Heart right ventricle (tissue), 16 donors: ENCODE measurements at regions not wholly inside any gene's neighbourhood (a gene's known extent, or its start where the extent isn't known, plus 50 kb on each side); places are given as distances from the start of the nearest gene placed in this dataset.

ENCODE experiments used
- ATAC-seq, 8 donors: fragments of 200-7000 bp; cut with Tn5 transposase; one replicate each; pipeline ENCODE4 v1.9.1; 2020; ENCODE audit warnings: mild to moderate bottlenecking in 8 of 8, moderate library complexity in 8 of 8, moderate number of reproducible peaks in 1 of 8
- DNase-seq, 2 donors: peaks; one replicate each; pipeline ENCODE4 v3.0.0-alpha.2; 2020
- H3K27ac ChIP-seq, 10 donors: fragments of 200-600 bp; sonication (generic) in 2 of 10; one replicate each; pipeline versions ENCODE4 v1.5.0 to v1.8.0; 2020 to 2022; ENCODE audit warnings: mild to moderate bottlenecking in 3 of 10
- H3K27me3 ChIP-seq, 7 donors: fragments of 200-600 bp; one replicate each; pipeline ENCODE4 v1.8.0; 2021 to 2022; ENCODE audit warnings: mild to moderate bottlenecking in 2 of 7
- H3K36me3 ChIP-seq, 9 donors: fragments of 200-600 bp; sonication (generic) in 1 of 9; one replicate each; pipeline versions ENCODE4 v1.5.0 to v1.8.0; 2020 to 2022; ENCODE audit warnings: mild to moderate bottlenecking in 2 of 9
- H3K4me1 ChIP-seq, 9 donors: fragments of 200-600 bp; sonication (generic) in 1 of 9; one replicate each; pipeline versions ENCODE4 v1.5.0 to v1.8.0; 2020 to 2022; ENCODE audit warnings: mild to moderate bottlenecking in 4 of 9
- H3K4me3 ChIP-seq, 10 donors: fragments of 200-600 bp; sonication (generic) in 2 of 10; one replicate each; pipeline versions ENCODE4 v1.5.0 to v1.8.0; 2020 to 2022; ENCODE audit warnings: mild to moderate bottlenecking in 7 of 10, moderate library complexity in 2 of 10
- H3K9me3 ChIP-seq, 11 donors: fragments of 200-600 bp in 10 of 11; sonication (generic) in 2 of 11; one replicate each; pipeline versions ENCODE4 v1.5.0 to v1.8.0; 2013 to 2022; ENCODE audit warnings: mild to moderate bottlenecking in 2 of 11, control low read depth in 1 of 11, moderate library complexity in 1 of 11
- CTCF ChIP-seq, 9 donors: fragments of 200-600 bp; sonication (generic) in 2 of 9; IDR thresholded peaks; one replicate each; pipeline versions ENCODE4 v1.5.0 to v1.8.0; 2021 to 2022; ENCODE audit warnings: antibody characterized with exemption in 9 of 9, mild to moderate bottlenecking in 5 of 9, moderate library complexity in 1 of 9
- WGBS, 2 donors: extraction: QIAGEN DNeasy Blood & Tissue Kit; methylation state at CpG; one replicate each; pipeline ENCODE4 v1.1.7; 2013; ENCODE audit warnings: inconsistent platforms in 1 of 2; 5-methylcytosine and 5-hydroxymethylcytosine counted together
- intact Hi-C, 10 donors: fragments of 100-400 bp; cut with DNase I; formaldehyde crosslinking; loops; one replicate each; pipeline versions ENCODE4 v1.11.1 to v1.14.2; 2022
- donor health status: Arrhythmogenic right ventricular cardiomyopathy.
- donor health status: ischemic (EF 13 %, LVEDD 7.1; RV severe dilation, severe dysfunction).
- donor health status: healthy with polysubstance abuse.
- donor health status: DM: no; HTN: yes; CAD: no.
- donor health status: DM: no; HTN: no; CAD: no.
- donor health status: ischemic (EF 25% LVEDD 6.9; RV normal size, moderate dysfunction).
- donor health status: ischemic (EF 25% LVEDD 5.7; RV mildly dilated, moderate dysfunction).
- donor health status: healthy.
- donor health status: DM: yes; HTN: yes; CAD: no.
- donor health status: Ischemic cardiomyopathy.
- donor health status: ischemic (EF 35%, LVEDD 5.7; RV mildly dilated, moderate dysfunction).
- donor health status: nonischemic (EF 11% LVEDD 7.7; RV severe dilation, severe dysfunction).
- donor health status: DM: yes; HTN: yes; CAD: no.
- donor health status: PGD.
- donor health status: ischemic (EF 29% LVEDD 5.4; RV normal size, mild dysfunction).
- donor health status: nonischemic (EF 23%, LVEDD 6.1; RV moderate dilation, normal function).

GRCh38 chr2:129324349-129324748, 655.1 kb upstream of the RAB6C start:
- Histone ChIP-seq H3K27ac (no peak overlapping the region), H3K4me1 (no peaks in the 10 kb centered on the region), H3K27me3 (peaks cover 0 to 5% (median 0%) of the 10 kb centered on the region in 7 donors), H3K4me3 (no peak overlapping the region), H3K36me3 (no peaks in the 10 kb centered on the region), H3K9me3 (no peaks in the 10 kb centered on the region)
- intact Hi-C loops: no loop called here
- TF ChIP-seq CTCF (IDR thresholded peaks at IDR 0.05): no peak
- no peak for ATAC-seq
- no peak for DNase-seq
- 70 to 75% methylated on average over 2 of the region's 2 CpGs for WGBS, 2 donors

- H3K27me3 ChIP-seq: peaks cover 0 to 5% (median 0%) of the 10 kb centered on the region in 7 donors
- no peak overlapping the region for H3K27ac ChIP-seq
- no peak overlapping the region for H3K4me3 ChIP-seq
- no peak for TF ChIP-seq CTCF (IDR thresholded peaks at IDR 0.05)
- ATAC-seq (no peak), DNase-seq (no peak)
- no peaks in the 10 kb centered on the region for H3K4me1 ChIP-seq
- H3K36me3 ChIP-seq: no peaks in the 10 kb centered on the region
- WGBS, 2 donors: 74 to 95% methylated on average over 2 of the region's 2 CpGs
- H3K9me3 ChIP-seq: no peaks in the 10 kb centered on the region
- intact Hi-C loops: no loop called here
These were observed 654.3 kb upstream of the RAB6C start for GRCh38 chr2:129325151-129325550.

GRCh38 chr2:129329574-129329973, 649.9 kb upstream of the RAB6C start:
- ATAC-seq: no peak
- no peaks in the 10 kb centered on the region for H3K9me3 ChIP-seq
- H3K27ac ChIP-seq: no peak overlapping the region
- no peak for DNase-seq
- intact Hi-C loops: no loop called here
- H3K27me3 ChIP-seq: peaks cover 0 to 5% (median 0%) of the 10 kb centered on the region in 7 donors
- no peak for TF ChIP-seq CTCF (IDR thresholded peaks at IDR 0.05)
- peaks cover 0 to 3% (median 0%) of the 10 kb centered on the region in 9 donors for H3K4me1 ChIP-seq
- no peak overlapping the region for H3K4me3 ChIP-seq
- WGBS, 2 donors: 84 to 91% methylated on average over 4 of the region's 4 CpGs
- H3K36me3 ChIP-seq: no peaks in the 10 kb centered on the region

GRCh38 chr2:129330504-129330903, 649.0 kb upstream of the RAB6C start:
- no peaks in the 10 kb centered on the region for H3K36me3 ChIP-seq
- peaks cover 0 to 10% (median 0%) of the 10 kb centered on the region in 9 donors for H3K4me1 ChIP-seq
- peaks cover 0 to 1% (median 0%) of the 10 kb centered on the region in 7 donors for H3K27me3 ChIP-seq
- ATAC-seq (no peak), DNase-seq (no peak)
- H3K27ac ChIP-seq: no peak overlapping the region
- intact Hi-C loops: no loop called here
- WGBS, 2 donors: 79 to 80% methylated on average over 2 of the region's 2 CpGs
- H3K4me3 ChIP-seq: no peak overlapping the region
- H3K9me3 ChIP-seq: no peaks in the 10 kb centered on the region
- TF ChIP-seq CTCF (IDR thresholded peaks at IDR 0.05): no peak
